ENCODE measurements at regions not wholly inside any gene's neighbourhood (a gene's known extent, or its start where the extent isn't known, plus 50 kb on each side); places are given as distances from the start of the nearest gene placed in this dataset.
A peak's percentile ranks its signal among the peaks of the same experiment; 100 is the strongest.

DNA sequence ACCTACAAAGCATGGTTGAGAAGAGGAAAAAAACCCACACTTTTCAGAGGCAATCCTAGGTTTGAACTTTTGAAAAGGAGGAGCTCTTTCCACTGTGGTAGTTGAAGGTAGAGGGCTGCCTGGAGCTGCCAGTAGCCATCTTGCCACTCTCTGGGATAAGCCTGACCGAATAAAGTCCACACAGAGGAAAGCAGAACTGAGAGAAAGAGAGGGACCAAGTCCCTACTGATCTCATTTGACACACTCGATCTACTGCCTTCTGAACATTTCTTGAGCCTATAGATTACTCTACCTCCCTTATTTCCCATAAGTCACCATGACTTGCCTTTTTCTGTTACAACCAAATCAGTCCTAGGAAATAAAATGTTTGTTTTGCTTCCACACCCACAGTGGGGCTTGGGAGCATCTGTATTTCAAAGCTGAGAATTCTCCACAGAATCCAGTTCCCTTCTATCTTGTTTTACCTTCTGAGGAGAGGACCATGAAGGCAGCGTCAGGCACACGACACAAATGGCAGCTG, 147.0 kb upstream of the PTPRK start:
- H3K4me1 ChIP-seq (ENCODE audit: control insufficient read depth, insufficient read depth, low read length): no peaks in the 10 kb centered on the region
- H3K9ac ChIP-seq (ENCODE audit: low read depth, low read length): no peak overlapping the region
- H3K9me3 ChIP-seq (ENCODE audit: control insufficient read depth, insufficient read depth, low read length): no peaks in the 10 kb centered on the region
- H3K27ac ChIP-seq (ENCODE audit: low read depth, low read length): no peak overlapping the region
- H3K36me3 ChIP-seq (ENCODE audit: control insufficient read depth, insufficient read depth, low read length): no peaks in the 10 kb centered on the region
- no peak overlapping the region for H3K4me3 ChIP-seq (ENCODE audit: low read depth, low read length)
- H3K27me3 ChIP-seq (ENCODE audit: control insufficient read depth, insufficient read depth, low read length): no peaks in the 10 kb centered on the region

- Histone ChIP-seq H3K27ac (ENCODE audit: low read depth, low read length) (no peak overlapping the region), H3K4me1 (ENCODE audit: control insufficient read depth, insufficient read depth, low read length) (no peaks in the 10 kb centered on the region), H3K9me3 (ENCODE audit: control insufficient read depth, insufficient read depth, low read length) (no peaks in the 10 kb centered on the region), H3K36me3 (ENCODE audit: control insufficient read depth, insufficient read depth, low read length) (no peaks in the 10 kb centered on the region), H3K4me3 (ENCODE audit: low read depth, low read length) (no peak overlapping the region), H3K27me3 (ENCODE audit: control insufficient read depth, insufficient read depth, low read length) (no peaks in the 10 kb centered on the region), H3K9ac (ENCODE audit: low read depth, low read length) (no peak overlapping the region)
Measured at GRCh38 chr6:128666405-128666804, 146.0 kb upstream of the PTPRK start.

GRCh38 chr6:128663238-128663637, 142.8 kb upstream of the PTPRK start:
- Histone ChIP-seq H3K27ac (ENCODE audit: low read depth, low read length) (no peak overlapping the region), H3K27me3 (ENCODE audit: control insufficient read depth, insufficient read depth, low read length) (no peaks in the 10 kb centered on the region), H3K9me3 (ENCODE audit: control insufficient read depth, insufficient read depth, low read length) (no peaks in the 10 kb centered on the region), H3K4me3 (ENCODE audit: low read depth, low read length) (no peak overlapping the region), H3K4me1 (ENCODE audit: control insufficient read depth, insufficient read depth, low read length) (no peaks in the 10 kb centered on the region), H3K36me3 (ENCODE audit: control insufficient read depth, insufficient read depth, low read length) (no peaks in the 10 kb centered on the region), H3K9ac (ENCODE audit: low read depth, low read length) (no peak overlapping the region)

DNA sequence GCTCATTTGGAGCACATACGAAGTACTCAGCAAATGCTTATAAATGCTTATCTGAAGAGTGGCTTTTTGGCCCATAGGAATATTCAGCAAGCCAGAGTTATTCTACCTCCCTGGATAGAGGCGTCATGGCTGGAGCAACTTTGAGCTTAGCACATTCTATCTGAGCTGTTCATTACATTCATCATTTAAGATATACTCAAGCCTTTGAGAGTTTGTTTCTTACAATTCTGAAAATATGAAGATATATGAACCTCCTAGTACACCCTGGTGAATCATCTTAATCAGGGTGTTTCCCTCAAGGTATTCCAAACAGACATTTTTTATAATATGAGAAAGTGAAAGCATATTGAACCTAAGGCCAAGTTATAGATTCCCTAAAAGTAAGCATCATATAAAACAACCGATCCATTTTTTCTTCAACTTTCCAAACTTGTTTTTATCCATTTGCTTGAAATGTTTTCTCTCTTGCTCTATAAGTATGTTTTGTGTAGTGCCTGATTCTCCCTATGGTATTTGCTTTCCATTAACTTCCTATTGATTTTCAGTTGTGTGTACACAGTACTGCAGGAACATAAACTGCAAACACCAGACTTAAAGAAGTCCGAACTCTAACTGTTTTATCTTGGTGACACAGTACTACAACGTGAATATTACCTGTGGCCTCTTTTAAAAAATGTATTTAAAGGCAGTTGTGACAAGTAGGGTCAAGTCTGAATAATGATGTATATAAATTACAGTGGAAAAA, 139.7 kb upstream of the PTPRK start:
- Histone ChIP-seq H3K36me3 (ENCODE audit: control insufficient read depth, insufficient read depth, low read length) (no peaks in the 10 kb centered on the region), H3K9me3 (ENCODE audit: control insufficient read depth, insufficient read depth, low read length) (no peaks in the 10 kb centered on the region), H3K4me3 (ENCODE audit: low read depth, low read length) (no peak overlapping the region), H3K4me1 (ENCODE audit: control insufficient read depth, insufficient read depth, low read length) (no peaks in the 10 kb centered on the region), H3K9ac (ENCODE audit: low read depth, low read length) (no peak overlapping the region), H3K27me3 (ENCODE audit: control insufficient read depth, insufficient read depth, low read length) (no peaks in the 10 kb centered on the region), H3K27ac (ENCODE audit: low read depth, low read length) (no peak overlapping the region)

GRCh38 chr6:128659276-128659675, 138.9 kb upstream of the PTPRK start:
- Histone ChIP-seq H3K4me3 (ENCODE audit: low read depth, low read length) (no peak overlapping the region), H3K36me3 (ENCODE audit: control insufficient read depth, insufficient read depth, low read length) (no peaks in the 10 kb centered on the region), H3K27me3 (ENCODE audit: control insufficient read depth, insufficient read depth, low read length) (no peaks in the 10 kb centered on the region), H3K9ac (ENCODE audit: low read depth, low read length) (no peak overlapping the region), H3K9me3 (ENCODE audit: control insufficient read depth, insufficient read depth, low read length) (no peaks in the 10 kb centered on the region), H3K4me1 (ENCODE audit: control insufficient read depth, insufficient read depth, low read length) (no peaks in the 10 kb centered on the region), H3K27ac (ENCODE audit: low read depth, low read length) (no peak overlapping the region)

DNA sequence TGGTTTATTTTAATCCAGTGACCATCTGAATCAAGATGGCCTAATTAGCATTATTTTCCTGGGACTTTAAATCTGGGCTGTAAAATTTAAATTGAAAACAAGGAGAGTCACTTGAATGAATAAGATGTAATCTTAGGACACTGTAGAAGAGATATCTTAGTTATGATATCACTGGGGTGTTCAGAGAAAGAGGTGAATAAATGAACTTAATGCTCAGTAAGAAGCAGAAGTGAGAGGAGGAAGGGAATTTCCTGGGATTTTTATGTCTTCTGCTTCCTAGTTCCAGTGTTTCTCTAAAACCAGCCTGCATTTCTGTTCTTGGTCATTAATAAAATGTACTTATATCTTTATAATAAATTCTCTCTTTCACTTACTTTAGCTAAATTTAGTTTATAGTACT, 136.8 kb upstream of the PTPRK start:
- Histone ChIP-seq H3K36me3 (ENCODE audit: control insufficient read depth, insufficient read depth, low read length) (no peaks in the 10 kb centered on the region), H3K9me3 (ENCODE audit: control insufficient read depth, insufficient read depth, low read length) (no peaks in the 10 kb centered on the region), H3K27ac (ENCODE audit: low read depth, low read length) (no peak overlapping the region), H3K27me3 (ENCODE audit: control insufficient read depth, insufficient read depth, low read length) (no peaks in the 10 kb centered on the region), H3K9ac (ENCODE audit: low read depth, low read length) (no peak overlapping the region), H3K4me1 (ENCODE audit: control insufficient read depth, insufficient read depth, low read length) (no peaks in the 10 kb centered on the region), H3K4me3 (ENCODE audit: low read depth, low read length) (no peak overlapping the region)

- Histone ChIP-seq H3K9me3 (ENCODE audit: control insufficient read depth, insufficient read depth, low read length) (no peaks in the 10 kb centered on the region), H3K4me3 (ENCODE audit: low read depth, low read length) (no peak overlapping the region), H3K27ac (ENCODE audit: low read depth, low read length) (peak overlapping the region; percentile 67), H3K27me3 (ENCODE audit: control insufficient read depth, insufficient read depth, low read length) (no peaks in the 10 kb centered on the region), H3K36me3 (ENCODE audit: control insufficient read depth, insufficient read depth, low read length) (no peaks in the 10 kb centered on the region), H3K4me1 (ENCODE audit: control insufficient read depth, insufficient read depth, low read length) (no peaks in the 10 kb centered on the region), H3K9ac (ENCODE audit: low read depth, low read length) (no peak overlapping the region)
Measured at GRCh38 chr6:128655978-128656498, 135.6 kb upstream of the PTPRK start.

DNA sequence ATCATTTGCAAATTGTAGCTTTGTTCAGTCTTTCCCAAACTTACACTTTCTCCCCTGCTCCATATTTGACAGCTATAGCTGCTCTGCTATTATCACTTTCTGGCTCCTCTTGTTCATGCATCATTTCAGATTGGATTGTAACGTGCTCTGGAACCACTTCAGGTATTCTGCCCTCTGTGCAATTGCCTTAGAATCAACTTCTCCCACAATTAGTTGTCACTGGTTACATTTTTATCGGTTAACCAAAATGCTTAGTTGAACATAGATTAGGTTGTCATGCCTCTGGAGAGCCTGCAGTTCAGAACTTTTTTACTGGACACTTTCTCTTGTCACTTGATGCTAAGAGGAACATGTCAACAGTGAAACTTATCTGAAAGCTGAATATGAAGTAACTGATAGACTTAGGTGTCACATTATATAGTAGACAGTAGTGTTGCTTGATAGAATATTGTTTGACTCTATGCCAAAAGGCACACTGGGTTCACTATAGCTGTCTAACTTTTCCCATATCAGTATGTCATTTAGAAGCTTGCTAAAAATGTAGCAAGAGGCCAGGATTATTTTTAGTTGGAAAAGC, 127.7 kb upstream of the PTPRK start:
- Histone ChIP-seq H3K36me3 (ENCODE audit: control insufficient read depth, insufficient read depth, low read length) (no peaks in the 10 kb centered on the region), H3K27ac (ENCODE audit: low read depth, low read length) (no peak overlapping the region), H3K4me3 (ENCODE audit: low read depth, low read length) (no peak overlapping the region), H3K27me3 (ENCODE audit: control insufficient read depth, insufficient read depth, low read length) (no peaks in the 10 kb centered on the region), H3K4me1 (ENCODE audit: control insufficient read depth, insufficient read depth, low read length) (no peaks in the 10 kb centered on the region), H3K9me3 (ENCODE audit: control insufficient read depth, insufficient read depth, low read length) (no peaks in the 10 kb centered on the region), H3K9ac (ENCODE audit: low read depth, low read length) (no peak overlapping the region)

DNA sequence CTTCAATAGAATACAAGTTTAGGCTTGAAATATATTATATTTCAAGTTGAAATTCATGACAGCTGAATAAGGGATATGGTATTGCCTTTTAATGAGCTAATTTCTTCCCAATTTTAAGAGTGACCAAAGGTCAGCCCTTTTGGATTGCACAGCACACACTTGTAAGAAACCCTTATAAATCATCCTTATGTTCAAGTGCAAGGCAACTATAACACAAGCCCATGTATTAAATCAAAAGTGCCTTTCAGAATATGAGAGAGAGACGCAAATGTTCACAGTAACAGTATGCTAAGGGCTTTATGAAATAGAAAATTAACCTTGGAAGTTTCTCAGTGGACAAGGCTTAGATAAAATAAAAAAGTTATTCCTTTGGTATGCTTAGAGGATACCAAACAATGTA, 121.7 kb upstream of the PTPRK start:
- Histone ChIP-seq H3K9me3 (ENCODE audit: control insufficient read depth, insufficient read depth, low read length) (no peaks in the 10 kb centered on the region), H3K27me3 (ENCODE audit: control insufficient read depth, insufficient read depth, low read length) (no peaks in the 10 kb centered on the region), H3K4me1 (ENCODE audit: control insufficient read depth, insufficient read depth, low read length) (no peaks in the 10 kb centered on the region), H3K27ac (ENCODE audit: low read depth, low read length) (no peak overlapping the region), H3K9ac (ENCODE audit: low read depth, low read length) (no peak overlapping the region), H3K36me3 (ENCODE audit: control insufficient read depth, insufficient read depth, low read length) (no peaks in the 10 kb centered on the region), H3K4me3 (ENCODE audit: low read depth, low read length) (no peak overlapping the region)

DNA sequence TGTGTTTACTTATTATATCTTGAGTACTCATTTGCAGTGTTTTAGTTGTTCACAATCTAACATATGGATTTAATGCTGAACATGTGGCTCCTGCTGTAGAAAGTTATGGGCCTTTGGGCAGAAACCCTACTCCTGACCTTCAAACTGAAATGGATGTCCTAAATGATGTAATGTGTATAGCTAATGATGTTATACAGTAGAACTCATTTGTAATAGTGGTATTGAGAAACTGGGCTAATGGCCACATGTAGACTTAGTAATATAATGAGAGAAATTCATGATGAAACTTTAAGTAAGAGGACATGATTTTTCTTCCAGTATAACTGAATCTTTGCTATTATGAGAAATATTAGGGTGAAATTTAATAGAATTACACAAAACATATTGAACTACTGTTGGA, 121.3 kb upstream of the PTPRK start:
- H3K27ac ChIP-seq (ENCODE audit: low read depth, low read length): no peak overlapping the region
- no peak overlapping the region for H3K4me3 ChIP-seq (ENCODE audit: low read depth, low read length)
- H3K9me3 ChIP-seq (ENCODE audit: control insufficient read depth, insufficient read depth, low read length): no peaks in the 10 kb centered on the region
- H3K27me3 ChIP-seq (ENCODE audit: control insufficient read depth, insufficient read depth, low read length): no peaks in the 10 kb centered on the region
- no peak overlapping the region for H3K9ac ChIP-seq (ENCODE audit: low read depth, low read length)
- H3K36me3 ChIP-seq (ENCODE audit: control insufficient read depth, insufficient read depth, low read length): no peaks in the 10 kb centered on the region
- H3K4me1 ChIP-seq (ENCODE audit: control insufficient read depth, insufficient read depth, low read length): no peaks in the 10 kb centered on the region

DNA sequence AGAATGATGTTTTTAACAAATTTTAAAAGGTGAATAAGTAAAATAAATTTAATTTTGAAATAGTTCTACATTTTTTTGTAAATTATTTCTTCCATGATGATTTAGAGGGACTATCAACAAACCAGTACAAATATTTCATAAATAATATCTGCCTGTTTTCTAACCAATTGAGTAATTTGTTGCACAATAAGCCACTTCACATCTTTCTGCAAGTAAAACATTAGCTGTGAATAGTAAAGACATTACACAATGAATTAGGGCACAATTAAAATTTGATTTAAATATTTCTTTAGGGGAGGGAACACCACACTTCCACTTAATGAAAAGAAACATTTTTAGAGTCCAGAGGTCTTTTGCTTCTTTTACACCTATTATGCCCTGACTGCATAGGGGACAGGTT, 118.4 kb upstream of the PTPRK start:
- H3K36me3 ChIP-seq (ENCODE audit: control insufficient read depth, insufficient read depth, low read length): no peaks in the 10 kb centered on the region
- H3K9ac ChIP-seq (ENCODE audit: low read depth, low read length): no peak overlapping the region
- no peaks in the 10 kb centered on the region for H3K27me3 ChIP-seq (ENCODE audit: control insufficient read depth, insufficient read depth, low read length)
- H3K4me3 ChIP-seq (ENCODE audit: low read depth, low read length): no peak overlapping the region
- no peaks in the 10 kb centered on the region for H3K4me1 ChIP-seq (ENCODE audit: control insufficient read depth, insufficient read depth, low read length)
- no peaks in the 10 kb centered on the region for H3K9me3 ChIP-seq (ENCODE audit: control insufficient read depth, insufficient read depth, low read length)
- no peak overlapping the region for H3K27ac ChIP-seq (ENCODE audit: low read depth, low read length)

All from HUES48 (cell line).